Kidney (tissue), 13 donors: ENCODE measurements at regions not wholly inside any gene's neighbourhood (a gene's known extent, or its start where the extent isn't known, plus 50 kb on each side); places are given as distances from the start of the nearest gene placed in this dataset.
A peak's percentile ranks its signal among the peaks of the same experiment; 100 is the strongest.

Source experiments
- DNase-seq, 5 donors: peaks; one replicate each; pipeline ENCODE4 v3.0.0-alpha.2; 2013 to 2020
- FAIRE-seq: peaks from 2 replicates; lab custom pipeline; 2012; peaks lifted over from hg19 to GRCh38; lab: Jason Lieb, UNC
- H3K27ac ChIP-seq, 2 donors: one replicate each; pipeline ENCODE4 v1.7.0; 2013; ENCODE audit warnings: low read depth in 2 of 2, low read length in 2 of 2, inconsistent platforms in 1 of 2
- H3K27me3 ChIP-seq: one replicate; pipeline ENCODE4 v1.7.1; 2013; ENCODE audit warnings: low read length, inconsistent platforms; ENCODE audit not compliant: control insufficient read depth, insufficient read depth
- H3K36me3 ChIP-seq, 3 donors: one replicate each; pipeline versions ENCODE4 v1.7.0 to v1.7.1; 2013; ENCODE audit warnings: low read length in 3 of 3, control low read depth in 1 of 3, inconsistent platforms in 1 of 3; ENCODE audit not compliant: insufficient read depth in 3 of 3, control insufficient read depth in 2 of 3
- H3K4me1 ChIP-seq, 3 donors: one replicate each; pipeline versions ENCODE4 v1.7.0 to v1.7.1; 2013; ENCODE audit warnings: low read length in 3 of 3, inconsistent platforms in 1 of 3, low read depth in 1 of 3; ENCODE audit not compliant: control insufficient read depth in 2 of 3, insufficient read depth in 2 of 3
- H3K4me3 ChIP-seq, 3 donors: one replicate each; pipeline versions ENCODE4 v1.7.0 to v1.8.1; 2013; ENCODE audit warnings: low read length in 3 of 3, control low read depth in 1 of 3, inconsistent platforms in 1 of 3
- H3K9ac ChIP-seq, 3 donors: one replicate each; pipeline versions ENCODE4 v1.7.0 to v1.7.1; 2013; ENCODE audit warnings: low read length in 3 of 3, control low read depth in 1 of 3, inconsistent platforms in 1 of 3
- H3K9me3 ChIP-seq, 3 donors: one replicate each; pipeline versions ENCODE4 v1.7.0 to v1.7.1; 2013; ENCODE audit warnings: low read length in 3 of 3, control low read depth in 1 of 3, inconsistent platforms in 1 of 3; ENCODE audit not compliant: control insufficient read depth in 2 of 3, insufficient read depth in 1 of 3
- intact Hi-C: fragments of 100-400 bp; cut with DNase I; formaldehyde crosslinking; loops from one replicate; pipeline ENCODE4 v1.11.1; 2022
- TF ChIP-seq, protein P1 (sequence below): IDR thresholded peaks from 3 replicates; pipeline ENCODE4 v1.5.1; 2012; ENCODE audit warnings: mild to moderate bottlenecking, moderate library complexity, borderline replicate concordance; ENCODE audit not compliant: insufficient read depth; ENCODE audit errors: extremely low read depth
- donor health status: control.
- donor health status: control.
- donor health status: control.
- donor health status: control.
- donor health status: control.
- donor health status: DM: yes; HTN: yes; CAD: no.
- donor health status: Normal renal cell carcinoma (clear cell type).

DNA sequence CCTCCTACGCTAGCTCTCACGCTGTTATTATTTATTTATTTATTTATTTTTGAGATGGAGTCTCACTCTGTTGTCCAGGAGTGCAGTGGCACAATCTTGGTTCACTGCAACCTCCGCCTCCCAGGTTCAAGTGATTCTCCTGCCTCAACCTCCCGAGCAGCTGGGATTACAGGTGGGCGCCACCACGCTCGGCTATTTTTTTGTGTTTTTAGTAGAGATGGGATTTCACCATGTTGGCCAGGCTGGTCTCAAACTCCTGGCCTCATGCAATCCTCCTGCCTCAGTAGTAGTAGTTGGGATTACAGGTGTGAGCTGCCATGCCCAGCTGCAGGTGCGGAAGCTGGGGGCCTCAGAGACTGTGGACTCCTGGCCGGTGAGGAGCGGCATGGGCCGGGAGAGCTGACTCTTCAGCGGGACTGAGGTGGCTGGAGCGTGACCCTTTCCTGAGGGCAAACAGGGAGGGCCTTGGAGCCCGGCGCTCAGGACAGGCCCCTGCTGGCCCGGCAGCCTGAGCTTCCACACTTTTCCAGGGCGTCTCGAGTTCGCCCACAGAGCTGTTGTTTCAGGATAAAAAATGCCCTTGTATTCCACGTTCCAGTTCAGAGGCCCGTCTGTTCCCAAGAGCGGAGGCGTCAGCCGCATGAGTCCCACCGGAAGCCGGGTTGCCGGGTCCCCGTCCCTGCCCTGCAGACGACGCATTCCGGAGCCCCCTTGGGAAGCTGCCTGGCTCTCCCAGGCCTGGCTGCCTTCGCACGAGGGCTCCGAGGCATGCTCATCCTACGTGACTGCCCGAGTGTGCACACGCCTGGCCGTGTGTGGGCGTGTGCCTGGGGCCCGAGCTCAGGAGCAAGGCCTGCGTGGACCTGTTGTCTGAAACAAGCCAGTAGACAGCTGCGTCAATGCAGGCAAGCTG, 126.2 kb downstream of the SIK1 start:
- DNase-seq (peak; percentile 69 to 94 (median 74)), FAIRE-seq (no peak)
- Histone ChIP-seq H3K9ac (peak overlapping the region in 1 of 3 donors; percentile 12), H3K27ac (peak overlapping the region in 1 of 2 donors; percentile 71), H3K27me3 (no peaks in the 10 kb centered on the region), H3K9me3 (peaks cover 0 to 4% (median 0%) of the 10 kb centered on the region in 3 donors), H3K36me3 (no peaks in the 10 kb centered on the region), H3K4me1 (peaks cover 0 to 8% (median 4%) of the 10 kb centered on the region in 3 donors), H3K4me3 (no peak overlapping the region)
- TF ChIP-seq, protein P1, sequence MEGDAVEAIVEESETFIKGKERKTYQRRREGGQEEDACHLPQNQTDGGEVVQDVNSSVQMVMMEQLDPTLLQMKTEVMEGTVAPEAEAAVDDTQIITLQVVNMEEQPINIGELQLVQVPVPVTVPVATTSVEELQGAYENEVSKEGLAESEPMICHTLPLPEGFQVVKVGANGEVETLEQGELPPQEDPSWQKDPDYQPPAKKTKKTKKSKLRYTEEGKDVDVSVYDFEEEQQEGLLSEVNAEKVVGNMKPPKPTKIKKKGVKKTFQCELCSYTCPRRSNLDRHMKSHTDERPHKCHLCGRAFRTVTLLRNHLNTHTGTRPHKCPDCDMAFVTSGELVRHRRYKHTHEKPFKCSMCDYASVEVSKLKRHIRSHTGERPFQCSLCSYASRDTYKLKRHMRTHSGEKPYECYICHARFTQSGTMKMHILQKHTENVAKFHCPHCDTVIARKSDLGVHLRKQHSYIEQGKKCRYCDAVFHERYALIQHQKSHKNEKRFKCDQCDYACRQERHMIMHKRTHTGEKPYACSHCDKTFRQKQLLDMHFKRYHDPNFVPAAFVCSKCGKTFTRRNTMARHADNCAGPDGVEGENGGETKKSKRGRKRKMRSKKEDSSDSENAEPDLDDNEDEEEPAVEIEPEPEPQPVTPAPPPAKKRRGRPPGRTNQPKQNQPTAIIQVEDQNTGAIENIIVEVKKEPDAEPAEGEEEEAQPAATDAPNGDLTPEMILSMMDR: no peak
- intact Hi-C loops: no loop called here

DNA sequence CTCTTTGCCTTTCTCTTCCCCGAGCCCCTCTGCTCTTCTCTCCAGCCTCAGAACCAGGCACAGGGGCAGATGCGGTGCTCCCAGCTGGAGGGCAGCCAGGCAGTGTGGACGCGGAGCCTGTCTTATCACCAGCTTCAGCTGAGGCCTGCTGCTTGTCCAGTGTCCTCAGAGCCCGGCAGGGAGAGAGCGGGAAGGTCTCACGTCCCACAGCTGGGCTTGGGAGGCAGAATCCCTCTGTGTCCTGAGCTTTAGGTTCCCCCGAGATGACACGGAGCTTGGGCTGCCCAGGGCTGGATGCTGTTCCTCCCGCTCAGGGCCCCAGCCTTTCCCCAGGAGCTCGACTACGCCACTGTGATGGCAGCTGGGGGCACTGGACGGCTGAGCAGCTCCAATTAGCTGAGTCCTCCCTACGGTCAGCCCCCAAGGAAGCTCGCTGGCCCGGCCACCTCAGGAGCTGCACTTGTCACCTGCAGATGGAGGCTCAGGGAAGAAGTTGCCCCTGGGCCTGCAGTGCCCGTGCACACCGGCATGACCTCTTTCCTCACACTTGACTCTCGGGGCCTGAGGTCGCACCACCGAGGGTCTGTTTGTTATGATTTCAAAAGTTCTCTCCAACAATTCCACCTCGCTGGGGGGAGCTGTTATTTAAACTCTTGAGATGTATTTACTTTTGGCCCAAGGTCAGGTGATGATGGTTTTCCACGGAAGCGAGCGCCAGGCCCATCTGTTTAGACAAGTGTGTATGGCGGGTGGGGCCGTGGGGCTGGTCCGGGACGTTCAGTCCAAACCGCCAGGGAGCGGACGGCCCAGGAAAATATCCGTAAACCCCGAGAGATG, 127.3 kb downstream of the SIK1 start:
- no peak overlapping the region for H3K9ac ChIP-seq
- H3K27me3 ChIP-seq: no peaks in the 10 kb centered on the region
- TF ChIP-seq, protein P1: no peak
- DNase-seq: peak in 1 of 5 donors; percentile 64
- peaks cover 0 to 11% (median 0%) of the 10 kb centered on the region in 3 donors for H3K9me3 ChIP-seq
- H3K27ac ChIP-seq: no peak overlapping the region
- no peaks in the 10 kb centered on the region for H3K36me3 ChIP-seq
- peaks cover 0 to 2% (median 2%) of the 10 kb centered on the region in 3 donors for H3K4me1 ChIP-seq
- intact Hi-C loops: no loop called here
- no peak overlapping the region for H3K4me3 ChIP-seq
- no peak for FAIRE-seq

DNA sequence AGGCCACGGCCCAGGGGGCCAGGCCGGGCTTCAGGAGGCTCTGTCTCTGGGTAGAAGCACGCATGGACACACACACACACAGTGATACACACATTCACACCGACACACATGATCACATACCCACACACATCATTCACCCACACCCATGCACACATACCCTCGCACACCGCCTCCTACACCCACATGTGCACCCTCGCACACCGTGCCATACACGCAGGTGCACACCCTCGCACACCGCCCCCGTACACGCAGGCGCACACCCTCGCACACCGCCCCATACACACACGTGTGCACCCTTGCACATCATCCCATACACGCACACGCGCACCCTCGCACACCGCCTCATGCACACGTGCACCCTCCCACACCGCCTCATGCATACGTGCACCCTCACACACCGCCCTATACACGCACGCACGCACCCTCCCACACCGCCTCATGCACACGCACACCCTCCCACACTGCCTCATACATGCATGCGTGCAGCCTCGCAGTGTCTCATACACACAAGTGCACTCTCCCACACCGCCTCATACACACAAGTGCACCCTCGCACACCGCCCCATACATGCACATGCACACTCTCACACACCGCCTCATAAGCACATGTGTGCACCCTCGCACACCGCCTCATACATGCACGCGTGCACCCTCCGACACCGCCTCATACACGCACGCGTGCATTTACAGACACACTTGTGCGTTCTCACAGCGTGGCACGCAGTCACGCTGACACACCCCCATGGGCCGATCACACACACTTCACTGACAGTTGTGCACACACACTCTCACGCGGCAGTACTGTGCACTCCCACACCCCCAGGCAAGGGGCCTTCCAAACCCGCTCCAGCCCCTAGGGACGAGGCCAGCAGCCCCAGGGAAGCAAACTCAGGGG, 128.1 kb downstream of the SIK1 start:
- DNase-seq (peak in 1 of 5 donors; percentile 52), FAIRE-seq (no peak)
- Histone ChIP-seq H3K9ac (no peak overlapping the region), H3K9me3 (peaks cover 0 to 11% (median 0%) of the 10 kb centered on the region in 3 donors), H3K27me3 (no peaks in the 10 kb centered on the region), H3K36me3 (no peaks in the 10 kb centered on the region), H3K4me3 (no peak overlapping the region), H3K4me1 (peaks cover 0 to 2% (median 0%) of the 10 kb centered on the region in 3 donors), H3K27ac (no peak overlapping the region)
- intact Hi-C loops: no loop called here
- TF ChIP-seq, protein P1: no peak
